Endothelial cell of umbilical vein (primary cell): ENCODE measurements at regions not wholly inside any gene's neighbourhood (a gene's known extent, or its start where the extent isn't known, plus 50 kb on each side); places are given as distances from the start of the nearest gene placed in this dataset.

Source experiments
- BruUV-seq: library from RNA; stranded (reverse); fragments of 400-500 nt; replicated peaks from 2 replicates; lab custom pipeline; 2021; lab: Mats Ljungman, UMichigan
- CTCF ChIA-PET: fragments of 300-600, 350-600 bp; sonication (Branson Sonifier 250); formaldehyde crosslinking; loops from one replicate; lab custom pipeline; 2021; ENCODE audit warnings: antibody characterized with exemption, inconsistent platforms; lab: Charles Lee
- POLR2A ChIA-PET: fragments of 300-600, 350-600 bp; sonication (Branson Sonifier 250); formaldehyde crosslinking; loops from one replicate; lab custom pipeline; 2021; ENCODE audit warnings: antibody characterized with exemption, inconsistent platforms; lab: Charles Lee
- DNase-seq: peaks from one replicate; pipeline ENCODE4 v3.0.0-alpha.2; 2011; ENCODE audit warnings: low read depth, low spot score
- FAIRE-seq: peaks from 2 replicates; lab custom pipeline; 2011; peaks lifted over from hg19 to GRCh38; lab: Jason Lieb, UNC
- H2AFZ ChIP-seq: 2 replicates; pipeline ENCODE4 v1.6.0; 2012; ENCODE audit warnings: low read depth, low read length, control low read depth, inconsistent platforms
- H3K27ac ChIP-seq: 2 replicates; pipeline ENCODE4 v1.5.1; 2011; ENCODE audit warnings: low read depth, mild to moderate bottlenecking, control low read depth, low read length, moderate library complexity; ENCODE audit not compliant: insufficient read depth
- H3K27me3 ChIP-seq, 2 experiments: 2 replicates each; pipeline versions ENCODE4 v1.6.0 to v1.6.1; 2011; ENCODE audit warnings: low read length in 2 of 2, mixed read lengths in 1 of 2; ENCODE audit not compliant: control insufficient read depth in 2 of 2, insufficient read depth in 2 of 2
- H3K36me3 ChIP-seq, 2 experiments: 2 replicates in 1 of 2; 3 replicates in 1 of 2; pipeline ENCODE4 v1.5.1; 2011; ENCODE audit warnings: low read length in 2 of 2, mild to moderate bottlenecking in 1 of 2, moderate library complexity in 1 of 2; ENCODE audit not compliant: control insufficient read depth in 2 of 2, insufficient read depth in 2 of 2; ENCODE audit errors: extremely low read depth in 1 of 2
- H3K4me1 ChIP-seq: 3 replicates; pipeline ENCODE4 v1.5.1; 2011; ENCODE audit warnings: mild to moderate bottlenecking, low read length; ENCODE audit not compliant: control insufficient read depth, insufficient read depth; ENCODE audit errors: extremely low read depth
- H3K4me2 ChIP-seq: 2 replicates; pipeline ENCODE4 v1.6.1; 2011; ENCODE audit warnings: low read length, control low read depth, mixed read lengths; ENCODE audit not compliant: insufficient read depth
- H3K4me3 ChIP-seq, 3 experiments: fragments of 200-600 bp in 1 of 3; sonication (generic), shearing (Covaris generic) in 1 of 3; replicated peaks in 1 of 3; 2 replicates each; pipeline ENCODE4 v1.5.1; 2011 to 2016; ENCODE audit warnings: control low read depth in 3 of 3, low read length in 3 of 3, mild to moderate bottlenecking in 2 of 3, inconsistent platforms in 1 of 3, low read depth in 1 of 3, moderate library complexity in 1 of 3; ENCODE audit not compliant: insufficient read depth in 1 of 3
- H3K79me2 ChIP-seq: 2 replicates; pipeline ENCODE4 v1.6.0; 2012; ENCODE audit warnings: low read length, inconsistent platforms; ENCODE audit not compliant: control insufficient read depth, insufficient read depth
- H3K9ac ChIP-seq: replicated peaks from 2 replicates; pipeline ENCODE3; 2011; ENCODE audit warnings: low read length, control low read depth; ENCODE audit not compliant: insufficient read depth; ENCODE audit errors: extremely low read depth
- H3K9me1 ChIP-seq: replicated peaks from 3 replicates; pipeline ENCODE4 v1.6.0; 2011; ENCODE audit warnings: mild to moderate bottlenecking, low read length; ENCODE audit not compliant: control insufficient read depth, insufficient read depth; ENCODE audit errors: extremely low read depth
- H3K9me3 ChIP-seq: replicated peaks from 2 replicates; pipeline ENCODE4 v1.5.1; 2012; ENCODE audit warnings: low read length, inconsistent platforms; ENCODE audit not compliant: control insufficient read depth, insufficient read depth
- H4K20me1 ChIP-seq: replicated peaks from 2 replicates; pipeline ENCODE3; 2011; ENCODE audit warnings: mild to moderate bottlenecking, low read length; ENCODE audit not compliant: control insufficient read depth, insufficient read depth; ENCODE audit errors: extremely low read depth
- EZH2 ChIP-seq: IDR thresholded peaks from 2 replicates; pipeline ENCODE4 v1.6.1; 2012; ENCODE audit warnings: borderline replicate concordance, low read depth, mild to moderate bottlenecking, moderate library complexity, low read length, inconsistent platforms; ENCODE audit not compliant: severe bottlenecking
- FOS ChIP-seq: IDR thresholded peaks from 2 replicates; pipeline ENCODE4 v1.6.1; 2011; ENCODE audit warnings: mild to moderate bottlenecking, low read length, moderate library complexity, borderline replicate concordance; ENCODE audit not compliant: insufficient read depth
- GATA2 ChIP-seq: IDR thresholded peaks from 2 replicates; pipeline ENCODE4 v1.7.0; 2011; ENCODE audit warnings: low read depth, mild to moderate bottlenecking, moderate library complexity, mixed read lengths, low read length; ENCODE audit not compliant: insufficient read length, insufficient read depth
- JUN ChIP-seq: IDR thresholded peaks from 2 replicates; pipeline ENCODE4 v1.6.1; 2011; ENCODE audit warnings: borderline replicate concordance, low read depth; ENCODE audit not compliant: insufficient read length, insufficient read depth
- MAX ChIP-seq: IDR thresholded peaks from 2 replicates; pipeline ENCODE4 v1.6.1; 2011; ENCODE audit not compliant: insufficient read depth, insufficient read length
- MYC ChIP-seq: IDR thresholded peaks from one replicate; pipeline ENCODE4 v1.6.1; 2011; ENCODE audit warnings: mild to moderate bottlenecking, low read depth, low read length
- POLR2A ChIP-seq: IDR thresholded peaks from 2 replicates; pipeline ENCODE4 v1.6.1; 2012; ENCODE audit warnings: low read depth, mild to moderate bottlenecking, control low read depth, low read length
- POLR2AphosphoS5 ChIP-seq: IDR thresholded peaks from 2 replicates; pipeline ENCODE4 v1.6.1; 2012; ENCODE audit warnings: low read depth, mild to moderate bottlenecking, control low read depth, low read length, moderate library complexity; ENCODE audit not compliant: insufficient read depth
- dilution Hi-C: fragments of 300-500 bp; cut with MboI; formaldehyde crosslinking; loops from one replicate; pipeline ENCODE4 v1.15.0; 2019; ENCODE audit warnings: low sequenced_read_pairs; ENCODE audit not compliant: extremely low pct_ligation_motif_present
- intact Hi-C: fragments of 100-400 bp; cut with micrococcal nuclease; formaldehyde crosslinking; loops from one replicate; pipeline ENCODE4 v1.10.0; 2022

- Histone ChIP-seq H3K9ac (no peak overlapping the region), H3K36me3 (no peaks in the 10 kb centered on the region), H3K79me2 (no peaks in the 10 kb centered on the region), H3K27me3 (no peaks in the 10 kb centered on the region), H3K4me3 (no peak overlapping the region), H3K27ac (no peak overlapping the region), H2AFZ (no peak overlapping the region), H3K9me3 (peaks cover 2% of the 10 kb centered on the region), H3K4me1 (no peaks in the 10 kb centered on the region), H3K9me1 (no peaks in the 10 kb centered on the region), H4K20me1 (no peaks in the 10 kb centered on the region), H3K4me2 (no peak overlapping the region)
- DNase-seq (no peak), FAIRE-seq (no peak)
- POLR2A ChIA-PET, result no interaction called here
- dilution Hi-C loops, result no loop called here
- BruUV-seq, result no TSS peak
- intact Hi-C loops, result no loop called here
- TF ChIP-seq GATA2 (no peak), POLR2AphosphoS5 (no peak), FOS (no peak), MYC (no peak), POLR2A (no peak), JUN (no peak), MAX (no peak)
- CTCF ChIA-PET, result no interaction called here
Observed at GRCh38 chr2:122545821-122546220, 790.4 kb downstream of the TSN start.

- no peaks in the 10 kb centered on the region for H3K36me3 ChIP-seq
- dilution Hi-C loops, result no loop called here
Observed at GRCh38 chr2:122562775-122563174, 807.3 kb downstream of the TSN start.

More at GRCh38 chr2:122562775-122563174, 807.3 kb downstream of the TSN start:
- DNase-seq (no peak), FAIRE-seq (no peak)
- H3K4me1 ChIP-seq, result no peaks in the 10 kb centered on the region
- peaks cover 2% of the 10 kb centered on the region for H3K9me3 ChIP-seq
- POLR2A ChIA-PET, result no interaction called here
- intact Hi-C loops, result no loop called here
- H3K9ac ChIP-seq, result no peak overlapping the region
- CTCF ChIA-PET, result no interaction called here
- no peaks in the 10 kb centered on the region for H3K79me2 ChIP-seq
- no peak overlapping the region for H3K4me3 ChIP-seq
- H2AFZ ChIP-seq, result no peak overlapping the region
- H3K4me2 ChIP-seq, result no peak overlapping the region
- no peak for TF ChIP-seq EZH2
- no TSS peak for BruUV-seq
- no peaks in the 10 kb centered on the region for H3K9me1 ChIP-seq
- H4K20me1 ChIP-seq, result no peaks in the 10 kb centered on the region
- no peaks in the 10 kb centered on the region for H3K27me3 ChIP-seq
- no peak overlapping the region for H3K27ac ChIP-seq
